ENCODE measurements at regions not wholly inside any gene's neighbourhood (a gene's known extent, or its start where the extent isn't known, plus 50 kb on each side); places are given as distances from the start of the nearest gene placed in this dataset.

- Histone ChIP-seq H3K27ac (no peak overlapping the region), H3K4me1 (peaks cover 0 to 9% (median 0%) of the 10 kb centered on the region in 3 donors), H3K4me3 (no peak overlapping the region), H3K27me3 (no peaks in the 10 kb centered on the region), H3K9me3 (no peaks in the 10 kb centered on the region), H3K36me3 (no peaks in the 10 kb centered on the region)
- TF ChIP-seq CTCF (IDR thresholded peaks at IDR 0.05): no peak
- no peak for FAIRE-seq
- DNase-seq: no peak
- no peak for ATAC-seq
- intact Hi-C loops (cut with DNase I): no loop called here
- WGBS, 2 donors: 82 to 91% methylated on average over 2 of the region's 2 CpGs
These were observed 76.5 kb upstream of the HAAO start for GRCh38 chr2:42868874-42869273.

GRCh38 chr2:42868096-42868495 lies 75.7 kb upstream of the HAAO start:
- intact Hi-C loops (cut with DNase I): no loop called here
- no peak for TF ChIP-seq CTCF (IDR thresholded peaks at IDR 0.05)
- FAIRE-seq (no peak), DNase-seq (no peak), ATAC-seq (no peak)
- no peak overlapping the region for H3K27ac ChIP-seq
- peaks cover 0 to 5% (median 0%) of the 10 kb centered on the region in 3 donors for H3K4me1 ChIP-seq
- no peak overlapping the region for H3K4me3 ChIP-seq
- no peaks in the 10 kb centered on the region for H3K9me3 ChIP-seq
- no peaks in the 10 kb centered on the region for H3K27me3 ChIP-seq
- H3K36me3 ChIP-seq: no peaks in the 10 kb centered on the region
- WGBS, 2 donors: 92 to 94% methylated on average over 3 of the region's 3 CpGs

- DNase-seq (no peak), FAIRE-seq (no peak), ATAC-seq (peak in 2 of 4 donors; percentile 70 to 79)
- no peaks in the 10 kb centered on the region for H3K36me3 ChIP-seq
- TF ChIP-seq CTCF (IDR thresholded peaks at IDR 0.05): no peak
- no peak overlapping the region for H3K4me3 ChIP-seq
- intact Hi-C loops (cut with DNase I): no loop called here
- no peaks in the 10 kb centered on the region for H3K27me3 ChIP-seq
- H3K4me1 ChIP-seq: peaks cover 0 to 3% (median 0%) of the 10 kb centered on the region in 3 donors
- H3K9me3 ChIP-seq: no peaks in the 10 kb centered on the region
- 68 to 82% methylated on average over 11 of the region's 11 CpGs for WGBS, 2 donors
- H3K27ac ChIP-seq: no peak overlapping the region
These were observed 75.0 kb upstream of the HAAO start for GRCh38 chr2:42867093-42868065.

DNA sequence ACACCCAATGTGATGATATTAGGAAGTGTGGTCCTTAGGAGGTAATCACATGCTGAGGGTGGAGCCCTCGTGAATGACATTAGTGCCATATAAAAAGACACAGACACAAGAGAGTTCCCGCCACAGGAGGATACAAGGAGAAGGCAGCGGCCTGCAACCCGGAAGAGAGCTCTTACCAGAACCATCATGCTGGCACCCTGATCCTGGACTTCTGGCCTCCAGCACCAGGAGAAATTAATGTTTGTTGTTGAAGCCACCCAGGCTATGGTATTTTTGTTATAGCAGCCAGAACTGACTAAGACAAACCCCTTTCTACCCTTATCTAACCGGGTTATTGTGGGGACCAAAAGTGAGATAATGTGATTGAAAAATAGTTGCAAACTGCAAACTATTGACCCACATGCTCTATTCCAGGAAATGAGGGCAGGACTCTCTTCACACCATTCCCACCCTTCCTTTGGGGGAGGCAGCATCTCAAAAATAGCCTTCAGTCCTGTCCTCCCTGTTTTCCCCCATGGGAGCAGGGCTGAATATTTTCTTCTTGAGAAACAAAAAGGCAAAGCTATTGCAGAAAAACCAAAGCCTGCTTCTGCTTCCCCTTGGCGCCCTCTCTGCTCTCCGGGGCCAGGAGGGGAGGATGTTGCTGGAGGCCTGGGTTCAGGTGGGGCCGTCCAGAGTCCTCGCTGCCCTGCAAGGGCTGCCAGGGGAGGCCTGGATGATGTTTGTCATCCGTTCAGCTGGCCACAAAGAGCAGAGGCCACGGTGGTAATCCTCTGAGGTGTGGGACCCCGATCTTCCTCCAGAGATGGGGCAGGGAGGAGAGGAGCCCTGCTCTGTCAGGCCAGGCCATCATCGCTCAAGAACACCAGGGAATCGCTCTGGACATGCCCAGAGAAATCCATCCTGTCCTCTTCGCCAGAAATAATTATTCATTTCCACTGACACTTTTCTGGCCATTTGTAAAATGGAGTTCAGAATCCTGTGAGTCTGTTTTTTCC lies 73.8 kb upstream of the HAAO start:
- H3K36me3 ChIP-seq: no peaks in the 10 kb centered on the region
- no peak for DNase-seq
- no peaks in the 10 kb centered on the region for H3K9me3 ChIP-seq
- intact Hi-C loops (cut with DNase I): no loop called here
- H3K27ac ChIP-seq: no peak overlapping the region
- WGBS, 2 donors: 82 to 85% methylated on average over 15 of the region's 15 CpGs
- no peaks in the 10 kb centered on the region for H3K4me1 ChIP-seq
- no peaks in the 10 kb centered on the region for H3K27me3 ChIP-seq
- no peak for FAIRE-seq
- no peak overlapping the region for H3K4me3 ChIP-seq
- ATAC-seq: peak in 2 of 4 donors; percentile 17 to 64
- no peak for TF ChIP-seq CTCF (IDR thresholded peaks at IDR 0.05)

Measured in pancreas (tissue), 10 donors.